Neural cell (in vitro differentiated cells): ENCODE measurements at regions not wholly inside any gene's neighbourhood (a gene's known extent, or its start where the extent isn't known, plus 50 kb on each side); places are given as distances from the start of the nearest gene placed in this dataset.

Experiments
- H2AFZ ChIP-seq: fragments of 200-600, 300-800 bp; sonication (generic), shearing (Covaris generic); 2 replicates; pipeline ENCODE4 v1.6.0; 2014; ENCODE audit warnings: low read depth, mild to moderate bottlenecking, antibody characterized with exemption, low read length, moderate library complexity
- H3F3A ChIP-seq: fragments of 200-600 bp; shearing (Covaris generic); 2 replicates; pipeline ENCODE4 v1.6.1; 2016; ENCODE audit warnings: mild to moderate bottlenecking, moderate library complexity, mixed read lengths, antibody characterized with exemption, low read length; ENCODE audit not compliant: insufficient read depth, poor library complexity, severe bottlenecking
- H3K27ac ChIP-seq: fragments of 200-600, 300-800 bp; sonication (generic), shearing (Covaris generic); 2 replicates; pipeline ENCODE4 v1.5.1; 2014; ENCODE audit warnings: mild to moderate bottlenecking, low read length, moderate library complexity
- H3K27me3 ChIP-seq: fragments of 300-800, 200-600 bp; sonication (generic), shearing (Covaris generic); 2 replicates; pipeline ENCODE4 v1.6.0; 2014; ENCODE audit warnings: mild to moderate bottlenecking, low read depth, low read length, moderate library complexity; ENCODE audit not compliant: insufficient read depth
- H3K36me3 ChIP-seq: fragments of 300-800, 200-600 bp; sonication (generic), shearing (Covaris generic); 2 replicates; pipeline ENCODE4 v1.5.1; 2014; ENCODE audit warnings: mild to moderate bottlenecking, antibody characterized with exemption, low read length, moderate library complexity; ENCODE audit not compliant: insufficient read depth
- H3K4me2 ChIP-seq: fragments of 300-800, 200-600 bp; sonication (generic), shearing (Covaris generic); 2 replicates; pipeline ENCODE4 v1.6.0; 2014; ENCODE audit warnings: mild to moderate bottlenecking, low read length
- H3K4me3 ChIP-seq: fragments of 300-800, 200-600 bp; sonication (generic), shearing (Covaris generic); 2 replicates; pipeline ENCODE4 v1.5.1; 2014; ENCODE audit warnings: mild to moderate bottlenecking, low read length, moderate library complexity
- H3K79me2 ChIP-seq: fragments of 200-600 bp; shearing (Covaris generic); replicated peaks from 2 replicates; pipeline ENCODE4 v1.6.0; 2014; ENCODE audit warnings: mild to moderate bottlenecking, low read length, moderate library complexity; ENCODE audit not compliant: insufficient read depth
- H3K9ac ChIP-seq: fragments of 300-800, 200-600 bp; sonication (generic), shearing (Covaris generic); 2 replicates; pipeline ENCODE4 v1.6.1; 2016; ENCODE audit warnings: mild to moderate bottlenecking, low read length, mixed read lengths
- H3K9me2 ChIP-seq: fragments of 200-600 bp; shearing (Covaris generic); 2 replicates; pipeline ENCODE4 v1.6.1; 2016; ENCODE audit warnings: mild to moderate bottlenecking, low read length, mixed read lengths; ENCODE audit not compliant: insufficient read depth
- H3K9me3 ChIP-seq: fragments of 200-600, 300-800 bp; sonication (generic), shearing (Covaris generic); 2 replicates; pipeline ENCODE4 v1.6.1; 2016; ENCODE audit warnings: mild to moderate bottlenecking, mixed run types, low read length, moderate library complexity, mixed read lengths
- H4K20me1 ChIP-seq: fragments of 200-600 bp; shearing (Covaris generic); 2 replicates; pipeline ENCODE4 v1.6.1; 2016; ENCODE audit warnings: mild to moderate bottlenecking, mixed run types; ENCODE audit not compliant: insufficient read depth
- CTCF ChIP-seq: fragments of 450-650 bp; IDR thresholded peaks from 2 replicates; pipeline ENCODE4 v1.5.1; 2014; ENCODE audit warnings: antibody characterized with exemption, mild to moderate bottlenecking, moderate library complexity; ENCODE audit not compliant: poor library complexity, severe bottlenecking
- EP300 ChIP-seq: fragments of 450-650 bp; conservative IDR thresholded peaks from 2 replicates; pipeline ENCODE4 v1.6.1; 2014; ENCODE audit warnings: antibody characterized with exemption, mild to moderate bottlenecking, moderate library complexity; ENCODE audit not compliant: poor library complexity, severe bottlenecking
- EZH2 ChIP-seq: fragments of 200-600, 300-800 bp; shearing (Covaris generic), sonication (generic); IDR thresholded peaks from 2 replicates; pipeline ENCODE4 v1.6.1; 2014; ENCODE audit warnings: antibody characterized with exemption, low read length, borderline replicate concordance, mild to moderate bottlenecking; ENCODE audit not compliant: insufficient read depth, poor library complexity, severe bottlenecking
- MXI1 ChIP-seq: fragments of 450-650 bp; conservative IDR thresholded peaks from 2 replicates; pipeline ENCODE4 v1.6.1; 2014; ENCODE audit warnings: antibody characterized with exemption, mild to moderate bottlenecking; ENCODE audit not compliant: poor library complexity, severe bottlenecking
- POLR2AphosphoS5 ChIP-seq: IDR thresholded peaks from 2 replicates; pipeline ENCODE4 v1.6.1; 2012
- RAD21 ChIP-seq: fragments of 450-650 bp; conservative IDR thresholded peaks from 2 replicates; pipeline ENCODE4 v1.6.1; 2014; ENCODE audit warnings: antibody characterized with exemption, mild to moderate bottlenecking, moderate library complexity
- REST ChIP-seq: IDR thresholded peaks from 2 replicates; pipeline ENCODE4 v1.6.1; 2012; ENCODE audit warnings: borderline replicate concordance
- SMC3 ChIP-seq: fragments of 450-650 bp; conservative IDR thresholded peaks from 2 replicates; pipeline ENCODE4 v1.6.1; 2014; ENCODE audit warnings: antibody characterized with exemption, mild to moderate bottlenecking, moderate library complexity; ENCODE audit not compliant: poor library complexity
- TAF1 ChIP-seq: IDR thresholded peaks from 2 replicates; pipeline ENCODE4 v1.6.1; 2012; ENCODE audit warnings: low read depth

- H3K9ac ChIP-seq: no peak overlapping the region
- no peaks in the 10 kb centered on the region for H3K36me3 ChIP-seq
Measured at GRCh38 chr16:13823501-13823900, 96.5 kb upstream of the ERCC4 start.

GRCh38 chr16:13829697-13830299 is 90.2 kb upstream of the ERCC4 start:
- Histone ChIP-seq H3K9ac (no peak overlapping the region), H3K36me3 (no peaks in the 10 kb centered on the region), H3K9me3 (no peaks in the 10 kb centered on the region), H3K4me3 (no peak overlapping the region), H3K79me2 (no peaks in the 10 kb centered on the region), H3K9me2 (no peaks in the 10 kb centered on the region), H4K20me1 (no peaks in the 10 kb centered on the region), H2AFZ (no peak overlapping the region), H3F3A (no peaks in the 10 kb centered on the region), H3K27ac (no peak overlapping the region), H3K4me2 (no peak overlapping the region), H3K27me3 (no peaks in the 10 kb centered on the region)
- TF ChIP-seq TAF1 (no peak), REST (no peak), RAD21 (no peak), SMC3 (no peak), EZH2 (no peak), POLR2AphosphoS5 (no peak), CTCF (no peak)

More at GRCh38 chr16:13823501-13823900, 96.5 kb upstream of the ERCC4 start:
- H3K9me3 ChIP-seq: no peaks in the 10 kb centered on the region
- H3K9me2 ChIP-seq: no peaks in the 10 kb centered on the region
- H2AFZ ChIP-seq: no peak overlapping the region
- no peaks in the 10 kb centered on the region for H3F3A ChIP-seq
- no peak overlapping the region for H3K4me2 ChIP-seq
- no peak overlapping the region for H3K4me3 ChIP-seq
- H3K27ac ChIP-seq: no peak overlapping the region
- TF ChIP-seq MXI1 (no peak), CTCF (no peak), EP300 (no peak), SMC3 (no peak), REST (no peak)
- no peaks in the 10 kb centered on the region for H4K20me1 ChIP-seq
- H3K27me3 ChIP-seq: no peaks in the 10 kb centered on the region
- no peaks in the 10 kb centered on the region for H3K79me2 ChIP-seq
